Activated CD4-positive, alpha-beta T cell treated with anti-CD3 and anti-CD28 coated beads, Interleukin-2, amount 50 U/mL, for 16 hours (primary cell): ENCODE measurements at regions not wholly inside any gene's neighbourhood (a gene's known extent, or its start where the extent isn't known, plus 50 kb on each side); places are given as distances from the start of the nearest gene placed in this dataset.

Experiments used
- DNase-seq: peaks from one replicate; pipeline ENCODE4 v3.0.0-alpha.2; 2020

DNA sequence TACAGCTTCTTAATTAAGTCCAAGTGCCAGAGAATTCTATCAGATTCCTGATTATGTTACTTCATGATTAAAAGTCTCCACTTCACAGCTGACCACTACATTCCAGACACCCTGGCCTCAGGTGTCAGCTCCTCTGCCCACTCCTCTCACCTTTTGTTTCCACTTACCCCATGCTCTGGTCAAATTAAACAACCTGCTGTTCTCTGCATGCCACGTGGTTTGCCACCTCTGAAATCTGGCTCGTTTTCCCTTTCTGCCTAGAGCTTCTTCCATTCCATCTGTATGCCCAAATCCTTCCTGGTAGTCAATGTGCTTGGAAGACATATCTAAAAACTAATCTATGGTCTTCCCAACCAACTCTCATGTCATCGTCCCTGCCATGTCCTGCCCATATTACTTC lies 158.6 kb downstream of the ICE1 start:
- no peak for DNase-seq

DNA sequence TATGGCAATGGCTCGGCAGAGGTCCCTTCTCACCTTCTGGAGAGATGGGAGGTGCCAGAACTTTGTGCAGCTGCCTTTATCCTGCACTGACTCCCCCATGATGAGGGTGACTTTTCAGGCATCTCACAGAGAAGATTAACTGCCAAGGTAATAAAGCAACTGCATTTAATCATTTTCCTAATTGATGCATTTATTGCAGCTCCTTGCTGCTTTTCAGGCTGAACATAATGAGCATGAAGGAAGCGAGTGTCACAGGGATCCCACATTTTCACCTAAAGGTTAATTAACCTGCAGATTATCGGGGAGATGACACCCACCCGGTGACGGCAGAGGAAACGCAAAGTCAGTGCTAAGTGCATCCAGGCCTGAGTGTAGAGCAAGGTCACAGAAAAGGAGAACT lies 154.3 kb downstream of the ICE1 start:
- no peak for DNase-seq

DNA sequence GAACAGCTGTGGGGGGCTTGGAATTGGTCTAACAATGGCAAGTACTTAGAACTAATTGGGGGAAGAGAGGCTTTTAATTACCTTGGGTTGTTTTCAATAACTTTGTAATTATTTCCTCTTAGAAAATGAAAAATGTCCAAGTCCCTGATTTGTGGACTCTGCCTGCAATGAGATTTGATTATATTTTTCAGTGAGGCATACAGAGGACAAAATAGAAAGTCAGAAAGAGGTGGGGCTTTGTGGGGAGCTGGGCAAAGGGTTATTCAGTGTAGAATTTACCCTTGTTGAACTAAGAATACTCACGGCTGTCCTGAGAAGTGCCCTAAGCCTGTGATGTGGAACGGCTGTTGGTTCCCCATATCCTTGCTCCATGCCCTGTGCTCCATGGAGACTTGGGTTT lies 153.0 kb downstream of the ICE1 start:
- DNase-seq = no peak

DNA sequence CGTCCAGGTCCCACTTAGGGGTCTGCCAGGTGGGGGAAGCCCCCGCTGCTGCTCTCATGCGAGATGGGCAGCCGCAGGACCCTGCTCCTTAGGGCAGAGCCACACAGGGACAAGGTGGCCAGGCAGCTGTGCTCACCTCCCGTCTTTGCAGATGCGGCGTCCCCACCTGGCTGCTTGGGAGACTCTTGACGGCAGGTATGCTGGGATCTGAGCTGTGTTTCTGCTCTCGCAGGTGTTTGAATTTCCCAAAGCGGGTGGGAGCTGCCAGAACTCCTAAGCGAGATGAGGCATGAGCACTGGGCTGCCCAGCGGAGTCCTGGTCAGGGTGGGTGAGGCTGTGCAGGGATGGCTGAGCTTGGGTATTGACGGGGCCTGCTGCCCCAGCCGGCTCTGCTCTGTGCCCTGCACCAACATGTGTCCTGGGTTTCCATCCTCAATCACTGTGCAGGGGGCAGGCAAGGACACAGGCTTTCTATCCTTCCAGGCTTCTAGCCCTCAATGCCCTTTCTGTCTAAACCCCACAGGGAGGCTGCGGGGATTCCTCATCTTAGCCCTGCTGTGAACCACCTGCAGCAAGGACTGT lies 151.4 kb downstream of the ICE1 start:
- no peak for DNase-seq

DNA sequence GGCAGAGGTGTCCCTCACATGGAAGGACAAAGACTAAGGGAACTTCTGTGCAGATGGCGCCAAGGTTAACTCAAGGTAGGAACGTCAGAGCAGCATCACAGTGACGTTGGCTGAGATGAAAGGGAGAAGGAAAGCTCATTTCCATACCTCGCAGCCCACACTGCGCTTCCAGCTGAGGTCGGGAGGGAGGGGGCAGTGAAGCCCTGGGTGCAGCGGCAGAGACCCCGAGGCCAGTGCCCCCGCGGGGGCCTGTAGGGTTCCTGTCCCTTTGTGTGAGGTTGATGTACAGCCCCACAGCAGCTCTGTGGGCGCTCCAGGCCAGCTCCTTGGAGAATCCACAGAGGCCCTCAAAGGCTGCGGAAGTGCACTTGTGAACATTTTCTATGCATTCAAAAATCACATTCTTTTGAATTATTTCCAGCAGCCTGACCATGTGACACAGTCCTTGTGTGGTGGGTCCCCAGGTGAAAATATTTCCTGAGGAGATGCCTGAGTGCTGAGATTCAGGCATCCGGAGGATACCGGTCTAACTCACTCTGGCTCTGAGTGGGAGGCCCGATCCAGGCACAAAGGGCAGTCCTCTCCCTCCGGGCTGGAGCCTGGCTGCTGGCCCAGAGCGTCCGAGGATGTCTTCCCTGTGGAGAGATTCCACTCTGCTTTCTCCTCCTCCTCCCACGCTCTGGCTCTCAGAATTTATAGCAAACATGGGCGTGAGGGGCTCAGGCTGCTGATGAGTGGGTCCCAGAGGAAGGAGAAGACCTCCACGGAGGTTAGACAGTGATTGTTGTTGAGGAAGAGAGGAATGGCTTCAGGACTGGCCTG lies 150.7 kb downstream of the ICE1 start:
- no peak for DNase-seq

- DNase-seq = no peak
These were observed 149.8 kb downstream of the ICE1 start for GRCh38 chr5:5572010-5572865.

DNA sequence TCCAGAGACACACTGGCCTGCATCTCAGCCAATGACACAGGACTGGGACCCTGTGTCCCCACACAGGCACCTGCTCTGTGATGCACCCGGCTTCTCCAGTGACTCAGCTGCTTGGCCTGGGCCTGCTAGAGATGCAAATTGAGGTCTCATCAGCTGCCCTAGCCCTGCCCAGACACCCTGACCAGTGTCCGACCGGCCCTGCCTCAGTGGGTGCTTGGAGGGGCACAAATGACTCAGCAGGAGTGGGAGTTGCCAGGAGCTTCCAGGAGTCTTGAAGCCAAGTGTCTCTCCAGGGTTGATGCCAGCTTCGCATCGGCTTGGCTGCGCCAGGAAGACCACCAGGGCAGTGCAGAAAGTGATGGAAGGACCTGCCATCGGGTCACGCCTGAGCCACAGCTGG lies 148.2 kb downstream of the ICE1 start:
- no peak for DNase-seq

GRCh38 chr5:5564898-5565297 lies 142.4 kb downstream of the ICE1 start:
- no peak for DNase-seq

GRCh38 chr5:5560016-5560415 lies 137.5 kb downstream of the ICE1 start:
- no peak for DNase-seq

- no peak for DNase-seq
These were observed 136.4 kb downstream of the ICE1 start for GRCh38 chr5:5558638-5559527.

GRCh38 chr5:5558102-5558501 lies 135.6 kb downstream of the ICE1 start:
- no peak for DNase-seq

GRCh38 chr5:5551499-5551898 lies 129.0 kb downstream of the ICE1 start:
- no peak for DNase-seq

DNA sequence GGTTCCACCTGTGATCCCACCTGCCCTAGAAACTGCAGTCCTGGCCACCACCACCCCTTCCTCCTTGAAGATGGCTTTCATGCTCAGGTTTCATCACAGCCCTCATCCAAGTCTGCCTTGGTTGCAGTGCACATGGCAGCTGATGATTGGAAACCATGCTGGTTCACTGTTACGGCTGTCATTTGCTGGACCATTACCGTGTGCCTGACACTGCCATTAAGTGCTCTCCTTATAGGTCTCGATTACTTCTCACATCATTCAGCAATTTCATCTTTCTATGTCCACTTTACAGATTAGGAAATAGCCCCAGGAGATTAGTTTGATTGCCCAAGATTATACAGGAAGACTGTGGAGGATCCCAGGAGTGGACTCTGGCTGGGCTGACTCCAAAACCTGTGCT lies 123.9 kb downstream of the ICE1 start:
- no peak for DNase-seq

DNA sequence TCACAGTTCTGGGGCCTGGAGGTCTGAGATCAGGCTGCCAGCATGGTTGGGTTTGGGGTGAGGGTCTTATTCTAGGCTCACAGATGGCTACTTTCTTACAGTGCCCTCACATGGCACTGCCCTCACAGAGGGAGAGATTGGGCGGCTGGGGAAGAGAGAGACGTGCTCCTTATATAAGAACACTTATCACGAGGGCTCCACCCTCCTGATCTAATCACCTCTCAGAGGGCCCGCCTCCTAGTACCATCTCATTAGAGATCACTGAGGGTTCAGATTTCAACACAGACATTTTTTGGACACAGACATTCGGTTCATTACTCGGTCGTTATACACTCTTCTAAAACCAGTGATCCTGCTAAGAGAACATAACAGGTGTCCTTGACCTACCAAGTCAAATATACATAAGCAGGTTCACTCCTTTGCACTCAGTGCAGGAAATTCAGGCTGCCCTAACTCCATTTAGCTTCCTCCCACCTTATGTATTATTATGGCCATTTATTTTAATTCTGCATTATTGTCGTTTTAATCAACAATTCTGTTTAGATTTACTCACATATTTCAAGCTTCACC lies 121.7 kb downstream of the ICE1 start:
- DNase-seq = no peak

- DNase-seq = no peak
These were observed 120.2 kb downstream of the ICE1 start for GRCh38 chr5:5542654-5543053.

DNA sequence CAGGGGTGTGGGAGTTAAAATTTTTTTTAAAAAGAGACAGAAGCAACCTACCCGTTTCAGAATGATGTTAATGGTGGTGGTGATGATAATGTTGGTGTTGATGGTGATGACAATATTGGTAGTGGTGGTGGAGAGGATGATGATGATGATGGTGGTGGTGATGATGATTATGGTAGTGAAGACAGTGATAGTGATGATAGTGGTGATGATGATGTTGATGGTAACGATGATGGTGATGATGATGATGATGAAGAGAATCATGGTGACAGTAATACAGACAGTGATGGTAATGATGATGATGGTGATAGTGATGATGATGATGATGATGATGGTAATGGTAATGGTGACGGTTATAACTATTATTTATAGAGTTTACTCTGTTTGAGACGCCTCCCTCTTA lies 117.6 kb downstream of the ICE1 start:
- DNase-seq = no peak
